ENCODE measurements at regions not wholly inside any gene's neighbourhood (a gene's known extent, or its start where the extent isn't known, plus 50 kb on each side); places are given as distances from the start of the nearest gene placed in this dataset.
A peak's percentile ranks its signal among the peaks of the same experiment; 100 is the strongest.
"Not testable (repeated sequence)": the region's sequence is repeated elsewhere in the genome, so short reads cannot be mapped to it uniquely, and the experiment has no call there.

DNA sequence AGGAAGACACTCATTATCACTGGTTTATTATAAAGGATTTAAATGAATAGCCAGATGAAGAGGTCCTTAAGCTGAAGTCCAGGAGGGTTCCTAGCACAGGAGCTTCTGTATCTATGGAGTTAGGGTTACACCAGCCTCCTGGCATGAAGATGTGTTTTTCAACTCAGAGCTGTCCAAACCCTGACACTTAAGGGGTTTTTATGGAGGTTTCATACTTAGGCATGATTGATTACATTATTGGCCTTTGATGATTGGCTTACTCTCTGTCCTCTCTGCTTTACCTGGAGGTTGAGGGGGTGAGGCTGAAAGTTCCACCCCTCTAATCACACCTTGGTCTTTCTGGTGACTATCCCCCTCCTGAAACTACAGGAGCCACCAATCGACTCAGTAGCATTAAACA is 84.9 kb upstream of the ZNF169 start:
- Mint-ChIP-seq H3K36me3 (ENCODE audit: low read depth) (peaks cover 54% of the 10 kb centered on the region), H3K4me1 (peaks cover 51% of the 10 kb centered on the region), H3K27ac (peak overlapping the region; percentile 66), H3K27me3 (no peaks in the 10 kb centered on the region), H3K9me3 (no peaks in the 10 kb centered on the region), H3K4me3 (no peak overlapping the region)
- DNase-seq = no peak
- intact Hi-C loops (cut with micrococcal nuclease) = no loop called here

DNA sequence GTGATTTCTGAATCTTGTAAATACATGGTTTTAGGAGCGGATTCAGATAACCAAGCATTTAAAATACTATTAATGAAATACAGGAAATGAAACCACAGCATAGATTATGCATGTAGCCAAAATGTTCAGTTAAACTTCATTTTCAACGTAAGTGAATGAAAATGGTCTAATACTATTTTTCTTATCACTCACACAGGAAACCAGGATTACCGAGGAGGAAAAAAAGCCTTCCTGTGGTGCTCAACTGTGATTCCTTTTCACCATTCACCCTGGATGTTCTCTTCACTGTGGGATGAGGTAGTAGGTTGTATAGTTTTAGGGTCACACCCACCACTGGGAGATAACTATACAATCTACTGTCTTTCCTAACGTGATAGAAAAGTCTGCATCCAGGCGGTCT is 83.4 kb upstream of the ZNF169 start:
- Mint-ChIP-seq H3K4me1 (peaks cover 47% of the 10 kb centered on the region), H3K27ac (no peak overlapping the region), H3K27me3 (no peaks in the 10 kb centered on the region), H3K9me3 (no peaks in the 10 kb centered on the region), H3K36me3 (ENCODE audit: low read depth) (peaks cover 57% of the 10 kb centered on the region), H3K4me3 (no peak overlapping the region)
- intact Hi-C loops (cut with micrococcal nuclease) = no loop called here
- DNase-seq = no peak

DNA sequence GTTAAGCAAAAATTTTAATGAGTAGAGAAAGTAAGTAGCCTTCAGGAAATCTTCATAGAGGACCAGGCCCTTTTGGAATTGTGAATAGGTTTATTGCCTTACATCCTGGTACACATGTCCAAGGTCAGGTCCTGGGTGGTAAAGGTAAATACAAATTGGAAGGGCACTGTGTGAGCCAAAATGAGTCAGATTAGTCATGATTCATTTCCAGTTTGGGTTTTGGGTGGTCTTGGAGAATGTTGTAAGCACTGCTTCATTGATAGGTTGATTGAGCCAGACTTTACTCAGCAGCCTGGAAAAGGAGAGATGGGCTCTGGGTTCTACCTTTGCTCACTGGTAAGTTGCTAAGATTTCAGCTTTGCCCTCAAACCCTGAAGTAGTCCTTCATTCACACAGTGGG is 82.5 kb upstream of the ZNF169 start:
- H3K36me3 Mint-ChIP-seq (ENCODE audit: low read depth) = peaks cover 58% of the 10 kb centered on the region
- peak overlapping the region; percentile 57 for H3K27ac Mint-ChIP-seq
- no peaks in the 10 kb centered on the region for H3K27me3 Mint-ChIP-seq
- peaks cover 47% of the 10 kb centered on the region for H3K4me1 Mint-ChIP-seq
- no peak overlapping the region for H3K4me3 Mint-ChIP-seq
- no peak for DNase-seq
- H3K9me3 Mint-ChIP-seq = no peaks in the 10 kb centered on the region
- intact Hi-C loops (cut with micrococcal nuclease) = no loop called here

DNA sequence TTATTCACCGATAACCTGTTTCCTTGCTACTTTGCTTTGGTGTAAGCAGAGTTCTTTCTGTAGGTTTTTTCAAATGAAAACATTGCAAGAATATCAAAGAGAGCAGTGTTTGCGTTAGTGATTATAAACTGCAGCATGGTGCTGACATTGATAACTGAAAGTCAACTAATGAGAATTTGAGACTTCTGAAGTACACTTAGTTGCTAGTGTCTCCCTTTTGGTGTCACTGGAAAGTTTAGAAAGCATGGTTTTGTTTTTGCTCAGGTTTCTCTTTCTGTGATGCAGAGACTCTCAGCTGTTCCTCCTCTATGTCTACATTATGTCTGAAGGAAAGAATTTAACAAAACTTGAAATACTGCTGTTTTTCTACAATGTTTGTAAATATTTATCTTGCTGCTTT is 80.2 kb upstream of the ZNF169 start:
- Mint-ChIP-seq H3K4me1 (peaks cover 37% of the 10 kb centered on the region), H3K27me3 (no peaks in the 10 kb centered on the region), H3K27ac (peak overlapping the region; percentile 85), H3K9me3 (no peaks in the 10 kb centered on the region), H3K4me3 (no peak overlapping the region), H3K36me3 (ENCODE audit: low read depth) (peaks cover 58% of the 10 kb centered on the region)
- intact Hi-C loops (cut with micrococcal nuclease) = loop anchor here (1.0 kb wide), 1 partner anchor 13 kb away; no protein-coding TSS in a partner anchor
- DNase-seq = no peak

DNA sequence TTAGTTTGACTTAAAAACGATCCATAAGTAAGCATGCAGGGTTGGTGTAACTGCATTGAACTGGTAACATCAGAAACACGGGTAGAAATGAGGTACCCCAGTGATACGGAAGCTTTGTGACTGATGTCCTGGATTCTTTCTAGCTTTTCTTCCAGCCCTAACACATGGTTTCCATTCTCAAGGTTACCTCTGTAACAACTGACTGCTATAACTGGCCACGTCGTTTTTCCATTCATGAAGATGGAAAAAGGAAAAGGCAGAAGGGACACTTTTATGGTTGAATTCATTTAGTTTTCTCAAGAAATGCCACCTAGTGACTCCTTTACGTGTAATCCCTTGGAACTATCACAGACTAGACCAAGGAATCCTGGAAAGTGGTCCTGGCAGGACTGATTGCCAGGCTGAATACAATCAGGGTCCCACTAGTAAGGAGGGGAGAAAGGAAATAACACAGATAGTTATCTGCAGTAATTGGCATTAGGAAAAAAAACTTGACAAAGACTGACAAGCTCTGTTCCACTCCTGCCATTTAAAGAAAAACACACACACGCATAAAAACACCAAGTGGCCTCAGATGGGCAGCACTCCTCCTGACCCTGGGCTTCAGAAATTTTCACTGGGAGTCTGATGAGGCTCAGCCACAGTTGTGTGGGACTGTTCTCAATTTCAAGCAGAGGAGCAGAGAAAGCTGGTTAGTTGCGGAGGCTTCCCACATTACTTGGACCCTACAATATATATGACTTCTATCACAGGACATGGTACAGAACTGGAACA is 77.5 kb upstream of the ZNF169 start:
- intact Hi-C loops (cut with micrococcal nuclease) = no loop called here
- Mint-ChIP-seq H3K36me3 (ENCODE audit: low read depth) (peaks cover 46% of the 10 kb centered on the region), H3K4me1 (peaks cover 29% of the 10 kb centered on the region), H3K9me3 (no peaks in the 10 kb centered on the region), H3K27ac (peak overlapping the region; percentile 13), H3K27me3 (no peaks in the 10 kb centered on the region), H3K4me3 (no peak overlapping the region)
- DNase-seq = no peak

DNA sequence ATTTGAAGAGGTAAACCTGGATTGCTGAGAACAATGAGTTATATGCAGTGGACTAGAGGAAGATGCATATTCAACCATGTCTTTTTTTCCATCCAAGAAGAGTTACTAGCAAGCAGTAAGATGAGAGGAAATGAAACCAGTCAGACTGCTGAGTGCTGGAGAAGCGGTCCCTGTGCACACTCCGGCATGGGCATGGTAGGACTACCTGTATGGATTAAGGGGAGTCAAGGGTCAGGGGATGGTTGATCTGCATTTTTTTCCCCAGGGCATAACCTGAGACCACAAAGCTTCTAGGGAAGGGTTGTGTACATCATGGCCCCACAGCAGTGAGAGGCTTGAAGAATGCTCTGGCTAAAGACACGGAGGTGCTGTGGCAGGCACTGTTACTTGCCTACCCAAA is 76.6 kb upstream of the ZNF169 start:
- Mint-ChIP-seq H3K27me3 (no peaks in the 10 kb centered on the region), H3K27ac (no peak overlapping the region), H3K4me3 (no peak overlapping the region), H3K36me3 (ENCODE audit: low read depth) (peaks cover 43% of the 10 kb centered on the region), H3K9me3 (no peaks in the 10 kb centered on the region), H3K4me1 (peaks cover 24% of the 10 kb centered on the region)
- intact Hi-C loops (cut with micrococcal nuclease) = no loop called here
- DNase-seq = no peak

DNA sequence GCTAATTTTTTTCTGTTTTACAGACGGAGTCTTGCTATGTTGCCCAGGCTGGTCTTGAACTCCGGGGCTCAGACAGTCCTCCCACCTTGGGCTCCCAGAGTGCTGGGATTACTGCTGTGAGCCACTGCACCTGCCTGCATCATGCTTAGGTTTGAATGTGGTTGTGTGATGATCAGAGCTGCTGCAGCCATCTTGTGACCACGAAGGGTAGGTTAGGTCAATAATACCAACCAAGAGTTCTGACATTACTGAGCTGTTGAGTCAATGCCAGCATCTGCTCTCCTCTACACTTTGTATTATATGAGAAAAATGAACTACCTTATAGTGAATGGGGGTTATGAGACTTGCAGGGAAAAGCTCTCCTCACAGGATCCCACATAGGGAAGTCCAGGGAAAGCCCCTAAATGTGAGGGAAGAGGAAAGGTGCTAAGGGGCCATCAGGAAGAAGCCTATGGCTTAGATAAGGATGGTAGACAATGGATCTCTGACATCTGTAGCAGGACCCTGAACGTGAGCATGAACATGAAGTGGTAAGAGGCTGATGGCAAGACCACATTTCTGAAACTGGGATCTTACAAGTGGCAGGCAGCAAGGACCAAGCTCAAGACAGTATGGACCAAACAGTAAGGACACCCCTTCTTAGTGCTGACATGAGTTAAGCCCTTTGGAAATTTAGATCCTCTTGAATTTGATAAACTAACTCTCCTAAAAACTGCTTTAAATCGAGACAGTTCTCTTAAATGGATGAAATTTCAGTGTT is 75.7 kb upstream of the ZNF169 start:
- intact Hi-C loops (cut with micrococcal nuclease) = no loop called here
- Mint-ChIP-seq H3K27me3 (no peaks in the 10 kb centered on the region), H3K27ac (no peak overlapping the region), H3K4me3 (no peak overlapping the region), H3K4me1 (peaks cover 24% of the 10 kb centered on the region), H3K9me3 (peaks cover 3% of the 10 kb centered on the region), H3K36me3 (ENCODE audit: low read depth) (peaks cover 48% of the 10 kb centered on the region)
- DNase-seq = no peak

DNA sequence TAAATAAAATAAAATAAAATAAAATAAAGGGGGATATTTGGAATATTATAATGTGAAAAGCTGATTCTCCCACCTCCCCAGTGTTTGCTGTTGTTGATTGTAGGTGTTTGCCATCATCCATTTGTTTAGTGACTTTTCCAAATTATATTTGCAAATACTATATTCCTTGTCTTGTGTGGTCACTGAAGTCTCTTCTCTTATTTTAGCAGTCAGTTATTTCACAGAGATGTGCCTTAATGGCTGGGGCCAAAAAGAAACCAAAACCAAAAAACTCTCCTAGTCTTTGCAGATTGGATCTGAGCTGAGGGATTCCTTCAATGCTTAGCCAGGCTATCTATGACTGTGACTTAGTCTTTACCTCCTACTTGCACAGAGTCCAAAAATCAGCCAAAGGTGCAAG is 70.9 kb upstream of the ZNF169 start:
- H3K9me3 Mint-ChIP-seq = peaks cover 19% of the 10 kb centered on the region
- peaks cover 2% of the 10 kb centered on the region for H3K4me1 Mint-ChIP-seq
- H3K27ac Mint-ChIP-seq = no peak overlapping the region
- no peaks in the 10 kb centered on the region for H3K27me3 Mint-ChIP-seq
- H3K36me3 Mint-ChIP-seq (ENCODE audit: low read depth) = peaks cover 35% of the 10 kb centered on the region
- no peak for DNase-seq
- intact Hi-C loops (cut with micrococcal nuclease) = no loop called here
- H3K4me3 Mint-ChIP-seq = no peak overlapping the region

DNA sequence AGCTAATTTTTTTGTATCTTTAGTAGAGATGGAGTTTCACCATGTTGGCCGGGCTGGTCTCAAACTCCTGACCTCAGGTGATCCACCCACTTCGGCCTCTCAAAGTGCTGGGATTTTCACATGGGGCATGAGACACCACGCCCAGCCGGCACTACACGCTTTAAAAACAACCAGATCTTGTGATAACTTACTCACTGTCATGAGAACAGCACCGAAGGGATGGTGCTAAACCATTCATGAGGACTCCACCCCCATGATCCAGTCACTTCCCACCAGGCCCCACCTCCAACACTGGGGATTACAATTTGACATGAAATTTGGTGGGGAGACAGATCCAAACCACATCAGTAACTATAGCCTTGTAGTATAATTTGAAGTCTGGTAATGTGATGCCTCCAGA is 67.4 kb upstream of the ZNF169 start:
- H3K4me3 Mint-ChIP-seq; intact Hi-C loops (cut with micrococcal nuclease); H3K4me1 Mint-ChIP-seq; H3K27me3 Mint-ChIP-seq; DNase-seq; H3K27ac Mint-ChIP-seq: not testable (repeated sequence)
- Mint-ChIP-seq H3K9me3 (peaks cover 31% of the 10 kb centered on the region), H3K36me3 (ENCODE audit: low read depth) (peaks cover 42% of the 10 kb centered on the region)

DNA sequence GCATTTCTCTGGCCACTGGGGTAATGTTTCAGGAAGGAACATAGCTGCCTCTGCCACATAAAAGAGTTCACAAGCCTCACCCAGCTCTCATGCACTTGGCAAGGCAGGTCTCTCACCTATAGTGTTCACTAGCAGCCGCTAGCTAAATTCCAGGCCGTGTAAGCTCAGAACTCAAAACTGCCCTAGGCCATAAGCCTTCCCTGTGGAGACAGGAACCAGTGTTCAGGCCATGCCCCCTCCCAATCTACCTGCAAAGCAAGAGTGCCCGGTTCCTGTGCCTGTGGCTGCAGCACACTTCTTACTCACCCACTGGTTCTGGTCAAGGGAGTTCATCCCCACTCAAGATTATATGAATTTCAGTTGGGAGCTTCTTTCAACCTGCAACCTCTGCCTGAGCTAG is 60.7 kb upstream of the ZNF169 start:
- Mint-ChIP-seq H3K4me3 (no peak overlapping the region), H3K27me3 (no peaks in the 10 kb centered on the region), H3K4me1 (peaks cover 3% of the 10 kb centered on the region), H3K27ac (no peak overlapping the region), H3K36me3 (ENCODE audit: low read depth) (peaks cover 19% of the 10 kb centered on the region), H3K9me3 (peaks cover 12% of the 10 kb centered on the region)
- DNase-seq = no peak
- intact Hi-C loops (cut with micrococcal nuclease) = no loop called here

DNA sequence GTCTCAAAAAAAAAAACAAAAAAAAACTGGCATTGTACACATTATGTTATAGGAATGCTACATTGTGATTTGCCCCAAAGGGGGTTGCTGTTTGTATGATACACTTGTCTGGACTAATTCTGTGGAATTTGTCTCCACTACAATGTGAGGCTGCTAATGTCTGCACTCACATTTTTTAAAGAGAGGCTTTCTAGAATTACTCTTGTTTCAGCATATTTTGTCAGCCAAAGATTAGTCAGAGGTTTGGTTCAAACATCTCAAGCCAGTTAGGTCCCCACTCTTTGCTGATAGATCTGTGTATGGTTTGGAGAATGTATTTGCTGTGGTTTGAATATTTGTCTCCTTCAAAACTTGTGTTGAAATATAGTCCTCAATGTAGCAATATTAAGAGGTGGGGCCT is 59.3 kb upstream of the ZNF169 start:
- H3K27me3 Mint-ChIP-seq = no peaks in the 10 kb centered on the region
- H3K9me3 Mint-ChIP-seq = peaks cover 16% of the 10 kb centered on the region
- no peak overlapping the region for H3K4me3 Mint-ChIP-seq
- DNase-seq = no peak
- H3K36me3 Mint-ChIP-seq (ENCODE audit: low read depth) = peaks cover 12% of the 10 kb centered on the region
- peaks cover 2% of the 10 kb centered on the region for H3K4me1 Mint-ChIP-seq
- intact Hi-C loops (cut with micrococcal nuclease) = no loop called here
- no peak overlapping the region for H3K27ac Mint-ChIP-seq

DNA sequence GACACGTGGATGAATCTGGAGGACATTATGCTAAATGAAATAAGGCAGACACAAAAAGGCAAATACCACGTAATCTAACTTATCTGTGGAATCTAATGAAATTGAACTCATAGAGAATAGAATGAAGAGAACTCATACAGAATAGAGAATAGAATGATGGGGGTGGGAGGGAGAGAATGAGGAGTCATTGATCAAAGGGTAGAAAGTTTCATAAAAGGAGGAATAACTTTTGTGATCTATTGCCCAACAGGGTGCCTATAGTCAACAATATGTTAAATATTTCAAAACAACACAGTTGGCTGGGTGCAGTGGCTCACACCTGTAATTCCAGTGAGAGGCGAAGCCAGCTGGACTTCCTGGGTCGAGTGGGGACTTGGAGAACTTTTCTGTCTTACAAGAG is 54.9 kb upstream of the ZNF169 start:
- Mint-ChIP-seq H3K27ac (no peak overlapping the region), H3K4me3 (no peak overlapping the region), H3K36me3 (ENCODE audit: low read depth) (no peaks in the 10 kb centered on the region), H3K4me1 (no peaks in the 10 kb centered on the region), H3K9me3 (peaks cover 11% of the 10 kb centered on the region), H3K27me3 (peaks cover 5% of the 10 kb centered on the region)
- DNase-seq = no peak
- intact Hi-C loops (cut with micrococcal nuclease) = no loop called here

DNA sequence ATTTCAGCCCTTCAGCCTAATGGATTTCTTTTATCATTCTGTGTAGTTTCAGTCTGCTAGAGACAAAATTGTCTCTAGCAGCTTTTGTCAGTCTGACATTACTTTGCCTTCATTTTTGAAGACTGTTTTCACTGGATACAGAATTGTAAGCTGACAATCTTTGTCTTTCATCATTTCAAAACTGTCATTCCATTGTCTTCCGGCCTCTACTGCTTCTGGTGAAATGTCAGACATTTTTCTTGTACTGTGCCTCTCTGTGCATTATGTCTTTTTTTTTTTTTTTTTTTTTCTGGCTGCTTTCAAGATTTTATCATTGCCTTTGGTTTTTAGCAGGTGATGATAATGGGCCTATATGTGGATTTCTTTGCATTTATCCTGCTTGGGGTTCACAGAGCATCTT is 51.3 kb upstream of the ZNF169 start:
- no peak overlapping the region for H3K27ac Mint-ChIP-seq
- peaks cover 11% of the 10 kb centered on the region for H3K9me3 Mint-ChIP-seq
- DNase-seq = no peak
- H3K4me3 Mint-ChIP-seq = no peak overlapping the region
- intact Hi-C loops (cut with micrococcal nuclease) = no loop called here
- no peaks in the 10 kb centered on the region for H3K36me3 Mint-ChIP-seq (ENCODE audit: low read depth)
- no peaks in the 10 kb centered on the region for H3K4me1 Mint-ChIP-seq
- H3K27me3 Mint-ChIP-seq = peaks cover 5% of the 10 kb centered on the region
